ENCODE measurements at regions not wholly inside any gene's neighbourhood (a gene's known extent, or its start where the extent isn't known, plus 50 kb on each side); places are given as distances from the start of the nearest gene placed in this dataset.

DNA sequence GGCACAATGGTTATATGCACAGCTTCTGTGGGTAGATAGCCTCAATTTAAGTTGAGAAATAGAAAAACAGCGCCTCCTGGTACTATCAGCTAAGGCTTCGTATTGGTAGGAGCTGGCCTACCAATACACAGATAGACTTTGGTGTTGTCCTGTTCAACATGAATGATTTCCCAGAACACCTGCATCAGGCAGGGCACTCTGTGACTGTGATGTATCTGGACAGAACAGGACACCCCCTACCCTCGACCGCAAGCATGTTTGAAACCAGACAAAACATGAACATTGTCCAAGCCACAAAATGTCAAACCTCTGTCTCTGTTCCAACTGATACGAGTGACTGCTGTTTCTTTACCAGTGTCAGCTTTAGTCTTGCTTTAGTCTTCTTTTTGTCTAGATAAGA lies 144.9 kb downstream of the HAPSTR1 start:
- no peak for DNase-seq (ENCODE audit: low read depth)
- no peak overlapping the region for H3K4me3 ChIP-seq (ENCODE audit: low read depth, low read length)
- TF ChIP-seq, protein P1, sequence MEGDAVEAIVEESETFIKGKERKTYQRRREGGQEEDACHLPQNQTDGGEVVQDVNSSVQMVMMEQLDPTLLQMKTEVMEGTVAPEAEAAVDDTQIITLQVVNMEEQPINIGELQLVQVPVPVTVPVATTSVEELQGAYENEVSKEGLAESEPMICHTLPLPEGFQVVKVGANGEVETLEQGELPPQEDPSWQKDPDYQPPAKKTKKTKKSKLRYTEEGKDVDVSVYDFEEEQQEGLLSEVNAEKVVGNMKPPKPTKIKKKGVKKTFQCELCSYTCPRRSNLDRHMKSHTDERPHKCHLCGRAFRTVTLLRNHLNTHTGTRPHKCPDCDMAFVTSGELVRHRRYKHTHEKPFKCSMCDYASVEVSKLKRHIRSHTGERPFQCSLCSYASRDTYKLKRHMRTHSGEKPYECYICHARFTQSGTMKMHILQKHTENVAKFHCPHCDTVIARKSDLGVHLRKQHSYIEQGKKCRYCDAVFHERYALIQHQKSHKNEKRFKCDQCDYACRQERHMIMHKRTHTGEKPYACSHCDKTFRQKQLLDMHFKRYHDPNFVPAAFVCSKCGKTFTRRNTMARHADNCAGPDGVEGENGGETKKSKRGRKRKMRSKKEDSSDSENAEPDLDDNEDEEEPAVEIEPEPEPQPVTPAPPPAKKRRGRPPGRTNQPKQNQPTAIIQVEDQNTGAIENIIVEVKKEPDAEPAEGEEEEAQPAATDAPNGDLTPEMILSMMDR (IDR thresholded peaks at IDR 0.05; ENCODE audit: insufficient read depth, low read depth, low read length, missing control alignments) = no peak

DNA sequence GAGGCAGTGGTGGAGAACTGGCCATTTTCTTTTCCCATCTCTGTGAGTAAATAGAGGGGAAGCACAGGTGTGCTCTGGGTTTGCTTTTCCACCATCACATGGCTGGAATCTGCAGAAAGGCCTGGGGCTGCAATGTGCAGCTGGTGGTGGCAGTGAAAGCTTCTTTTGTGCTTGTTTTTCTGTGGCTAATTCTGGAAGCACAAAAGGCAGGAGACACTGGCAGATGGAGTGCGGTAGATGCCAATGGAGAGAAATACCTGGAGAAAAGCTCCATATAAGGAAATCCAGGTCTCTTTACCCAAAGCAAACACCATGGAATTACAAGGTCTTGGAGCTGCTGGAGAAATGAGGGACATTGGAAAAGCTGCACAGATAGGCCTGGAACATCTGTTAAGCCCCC lies 146.9 kb downstream of the HAPSTR1 start:
- TF ChIP-seq, protein P1 (IDR thresholded peaks at IDR 0.05; ENCODE audit: insufficient read depth, low read depth, low read length, missing control alignments) = no peak
- no peak overlapping the region for H3K4me3 ChIP-seq (ENCODE audit: low read depth, low read length)
- DNase-seq (ENCODE audit: low read depth) = no peak

GRCh38 chr16:9241177-9241576 lies 149.7 kb downstream of the HAPSTR1 start:
- TF ChIP-seq, protein P1 (IDR thresholded peaks at IDR 0.05; ENCODE audit: insufficient read depth, low read depth, low read length, missing control alignments) = no peak
- no peak overlapping the region for H3K4me3 ChIP-seq (ENCODE audit: low read depth, low read length)
- no peak for DNase-seq (ENCODE audit: low read depth)

GRCh38 chr16:9248162-9248561 lies 156.7 kb downstream of the HAPSTR1 start:
- no peak for DNase-seq (ENCODE audit: low read depth)
- TF ChIP-seq, protein P1 (IDR thresholded peaks at IDR 0.05; ENCODE audit: insufficient read depth, low read depth, low read length, missing control alignments) = no peak
- H3K4me3 ChIP-seq (ENCODE audit: low read depth, low read length) = no peak overlapping the region

DNA sequence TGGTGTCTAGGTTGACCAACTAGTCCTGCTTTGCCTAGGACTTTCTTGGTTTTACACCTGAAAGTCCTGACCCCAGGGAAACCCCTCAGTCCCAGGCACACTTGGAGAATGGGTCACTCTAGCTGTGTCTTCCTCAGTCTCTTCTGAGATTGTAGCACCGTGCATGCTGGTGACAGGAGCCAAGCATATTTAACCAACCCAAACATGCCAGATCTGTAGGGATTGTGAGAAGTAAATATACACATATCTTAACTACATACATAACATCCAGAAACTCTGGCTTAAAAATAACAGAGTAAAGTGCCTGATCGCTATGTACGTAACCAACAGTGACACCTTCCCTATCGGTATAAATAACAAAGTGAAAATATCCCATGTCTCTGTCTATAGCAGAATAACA lies 158.1 kb downstream of the HAPSTR1 start:
- no peak overlapping the region for H3K4me3 ChIP-seq (ENCODE audit: low read depth, low read length)
- TF ChIP-seq, protein P1 (IDR thresholded peaks at IDR 0.05; ENCODE audit: insufficient read depth, low read depth, low read length, missing control alignments) = no peak
- DNase-seq (ENCODE audit: low read depth) = no peak

- no peak overlapping the region for H3K4me3 ChIP-seq (ENCODE audit: low read depth, low read length)
- TF ChIP-seq, protein P1 (IDR thresholded peaks at IDR 0.05; ENCODE audit: insufficient read depth, low read depth, low read length, missing control alignments) = no peak
- DNase-seq (ENCODE audit: low read depth) = no peak
Measured at GRCh38 chr16:9251026-9251425, 159.6 kb downstream of the HAPSTR1 start.

DNA sequence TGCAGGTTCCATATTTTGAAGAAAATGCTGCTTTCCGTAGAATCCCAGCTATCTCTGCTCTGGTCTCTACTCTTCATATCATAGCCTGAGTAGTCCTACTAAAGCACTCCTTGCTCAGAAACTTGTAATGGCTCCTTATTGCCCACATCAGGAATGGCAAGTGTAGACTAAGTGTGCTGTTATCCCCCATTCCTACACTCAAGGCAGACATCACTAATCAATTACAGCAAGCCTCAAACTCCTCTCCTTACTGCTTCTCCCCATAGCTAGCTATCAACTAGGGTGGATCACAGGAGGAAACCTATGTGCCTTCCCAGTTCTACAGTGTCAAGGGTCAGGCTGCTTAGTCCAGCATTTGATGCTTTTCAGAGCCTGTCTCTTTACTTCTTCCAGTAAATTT lies 163.4 kb downstream of the HAPSTR1 start:
- TF ChIP-seq, protein P1 (IDR thresholded peaks at IDR 0.05; ENCODE audit: insufficient read depth, low read depth, low read length, missing control alignments) = no peak
- DNase-seq (ENCODE audit: low read depth) = no peak

More for the DNA sequence above, 163.4 kb downstream of the HAPSTR1 start:
- no peak overlapping the region for H3K4me3 ChIP-seq (ENCODE audit: low read depth, low read length)
